HK-2 (cell line): ENCODE measurements at regions not wholly inside any gene's neighbourhood (a gene's known extent, or its start where the extent isn't known, plus 50 kb on each side); places are given as distances from the start of the nearest gene placed in this dataset.

Source experiments
- DNase-seq: peaks from one replicate; pipeline ENCODE4 v3.0.0-alpha.2; 2018; ENCODE audit not compliant: unreplicated experiment

- no peak for DNase-seq
Observed at GRCh38 chr3:18079739-18080138, 337.3 kb upstream of the TBC1D5 start.

DNA sequence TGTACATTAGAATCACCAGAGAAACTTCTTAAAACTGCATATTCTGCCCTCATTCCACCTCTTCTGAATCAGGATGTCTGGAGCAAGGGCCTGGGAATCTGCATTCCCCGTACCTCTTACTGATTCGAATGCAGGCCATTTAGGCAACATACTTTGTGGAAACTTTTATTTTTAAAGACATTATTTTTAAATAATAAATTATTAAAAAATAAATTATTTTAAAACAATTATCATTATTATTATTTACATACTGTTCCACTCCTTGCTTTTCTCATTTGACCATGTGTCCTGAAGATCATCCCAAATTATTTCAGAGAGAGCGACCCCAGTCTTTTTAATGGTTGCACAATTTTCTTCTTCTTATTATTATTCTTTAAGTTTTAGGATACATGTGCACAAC is 336.6 kb upstream of the TBC1D5 start:
- no peak for DNase-seq

GRCh38 chr3:18077128-18077840 is 334.9 kb upstream of the TBC1D5 start:
- no peak for DNase-seq

GRCh38 chr3:18076301-18076700 is 333.9 kb upstream of the TBC1D5 start:
- DNase-seq, result no peak

GRCh38 chr3:18075799-18076198 is 333.4 kb upstream of the TBC1D5 start:
- no peak for DNase-seq

DNA sequence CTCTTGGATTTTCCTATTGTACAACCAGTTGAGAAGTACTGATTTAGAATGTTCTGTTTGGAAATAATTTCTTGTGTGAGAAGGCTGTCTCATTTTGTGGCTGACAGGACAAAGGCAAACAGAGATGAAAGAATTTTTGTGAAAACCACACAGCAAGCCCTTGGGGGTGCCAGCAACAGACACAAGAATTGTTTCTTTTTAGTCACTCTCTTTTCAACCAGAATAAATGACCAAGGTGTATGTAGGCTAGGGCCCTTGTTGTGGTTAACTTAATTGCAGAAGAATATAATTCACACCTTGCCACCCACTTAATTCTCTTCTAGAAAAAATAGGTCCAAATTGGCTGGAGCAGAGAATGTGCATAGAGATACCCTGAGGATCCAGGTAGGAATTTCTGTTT is 329.4 kb upstream of the TBC1D5 start:
- DNase-seq, result no peak

GRCh38 chr3:18070944-18071343 is 328.5 kb upstream of the TBC1D5 start:
- no peak for DNase-seq

DNA sequence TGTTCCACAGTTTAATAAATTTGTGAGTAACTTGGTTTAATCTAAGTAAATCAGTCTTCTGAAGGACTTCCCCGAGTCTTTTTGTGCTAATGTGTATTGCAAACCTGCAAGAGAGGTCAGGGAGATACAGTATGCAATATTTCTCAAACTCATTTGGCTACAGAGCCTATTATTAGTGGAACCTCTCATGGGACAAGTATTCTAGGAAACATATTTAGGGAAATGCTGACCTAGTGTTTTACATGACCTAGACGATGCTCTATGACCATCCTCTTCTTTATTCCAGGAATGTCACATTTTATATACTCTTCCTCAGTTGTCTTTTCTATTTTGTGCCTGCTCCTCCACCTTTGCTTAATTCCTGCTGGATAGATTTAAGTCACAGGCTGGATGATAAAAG is 327.8 kb upstream of the TBC1D5 start:
- DNase-seq, result no peak

GRCh38 chr3:18069568-18069967 is 327.1 kb upstream of the TBC1D5 start:
- DNase-seq, result no peak

DNA sequence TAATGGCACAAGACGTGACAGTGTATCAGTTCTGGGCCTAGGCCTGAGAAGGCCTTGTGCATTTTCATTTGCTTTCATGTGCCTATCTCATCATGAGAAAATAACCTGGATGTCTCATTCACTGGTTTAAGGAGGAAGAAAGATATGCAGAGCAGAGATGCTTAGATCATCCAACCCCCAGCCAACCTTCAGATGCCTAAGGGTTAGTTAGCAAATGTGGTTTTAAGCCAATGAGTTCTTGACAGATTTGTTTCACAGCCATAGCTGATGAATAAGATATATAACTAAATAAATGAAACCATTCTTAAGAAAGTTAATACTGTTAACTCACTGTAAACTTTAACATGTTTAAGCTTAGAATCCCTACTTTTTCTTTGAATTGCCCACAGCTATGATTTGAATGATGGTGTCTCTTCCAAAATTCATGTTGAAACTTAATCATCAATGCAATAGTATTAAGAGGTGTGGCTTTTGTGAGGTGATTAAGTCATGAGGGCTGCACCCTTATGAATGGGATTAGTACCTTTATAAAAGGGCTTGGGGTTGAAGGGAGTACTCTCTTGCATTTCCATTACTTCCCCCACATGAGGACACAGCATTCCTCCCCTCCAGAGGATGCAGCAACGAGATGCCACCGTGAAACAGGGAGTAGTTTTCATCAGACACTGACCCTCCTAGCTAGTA is 324.6 kb upstream of the TBC1D5 start:
- DNase-seq, result no peak

DNA sequence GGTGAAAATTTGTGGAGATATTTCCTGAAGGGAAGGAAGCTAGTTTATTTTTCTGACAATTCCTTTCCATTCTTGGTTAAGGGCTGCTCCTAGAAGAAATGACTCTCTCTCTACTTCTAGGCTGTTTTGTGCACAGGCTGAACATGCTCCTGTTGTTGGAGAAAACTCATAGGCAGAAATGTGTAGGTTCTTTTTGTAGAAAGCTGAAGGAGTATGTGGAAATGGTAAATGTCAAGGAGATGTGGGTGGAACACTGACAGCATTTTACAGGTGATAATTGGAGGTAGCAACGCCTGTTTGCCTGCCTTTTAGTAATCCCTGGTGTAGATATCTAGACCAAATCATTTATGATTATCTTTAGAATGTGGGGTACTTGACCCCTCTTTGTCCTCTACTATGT is 322.2 kb upstream of the TBC1D5 start:
- no peak for DNase-seq

DNA sequence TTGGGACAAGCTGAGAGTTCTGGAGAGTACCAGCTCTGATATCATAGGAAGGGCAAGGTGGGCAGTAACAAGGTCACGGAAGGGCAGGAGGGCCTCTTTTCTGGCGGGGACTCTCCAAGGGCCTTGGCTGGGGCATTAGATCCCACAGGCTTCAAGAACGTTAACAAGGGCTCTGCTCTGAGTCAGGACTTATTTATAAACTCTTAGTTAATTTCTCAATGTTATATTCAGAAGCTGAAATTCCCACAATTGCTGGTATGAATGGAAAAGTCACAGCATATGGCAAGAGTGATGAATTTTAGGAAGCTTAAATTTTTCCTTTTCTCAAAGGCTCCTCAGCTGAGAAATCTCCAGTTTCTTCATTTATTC is 320.2 kb upstream of the TBC1D5 start:
- no peak for DNase-seq

GRCh38 chr3:18061737-18062656 is 319.6 kb upstream of the TBC1D5 start:
- peak; percentile 12 for DNase-seq

DNA sequence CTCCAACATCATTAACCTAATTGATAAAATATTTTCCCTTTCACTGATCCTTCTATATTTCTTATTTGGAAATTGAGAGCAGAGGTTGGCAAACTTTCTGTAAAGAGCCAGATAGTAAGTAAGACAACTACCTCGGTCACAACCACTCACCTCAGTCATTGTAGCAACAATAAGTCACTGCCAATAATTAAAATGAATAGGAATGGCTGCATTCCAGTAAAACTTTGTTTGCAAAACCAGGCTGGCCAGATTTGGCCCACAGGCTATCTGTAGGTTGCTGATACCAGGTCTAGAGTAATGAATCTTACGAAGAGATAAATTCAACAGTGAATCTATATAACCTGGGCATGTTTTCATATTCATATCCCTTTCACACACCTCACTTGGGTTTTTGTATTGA is 316.2 kb upstream of the TBC1D5 start:
- no peak for DNase-seq

DNA sequence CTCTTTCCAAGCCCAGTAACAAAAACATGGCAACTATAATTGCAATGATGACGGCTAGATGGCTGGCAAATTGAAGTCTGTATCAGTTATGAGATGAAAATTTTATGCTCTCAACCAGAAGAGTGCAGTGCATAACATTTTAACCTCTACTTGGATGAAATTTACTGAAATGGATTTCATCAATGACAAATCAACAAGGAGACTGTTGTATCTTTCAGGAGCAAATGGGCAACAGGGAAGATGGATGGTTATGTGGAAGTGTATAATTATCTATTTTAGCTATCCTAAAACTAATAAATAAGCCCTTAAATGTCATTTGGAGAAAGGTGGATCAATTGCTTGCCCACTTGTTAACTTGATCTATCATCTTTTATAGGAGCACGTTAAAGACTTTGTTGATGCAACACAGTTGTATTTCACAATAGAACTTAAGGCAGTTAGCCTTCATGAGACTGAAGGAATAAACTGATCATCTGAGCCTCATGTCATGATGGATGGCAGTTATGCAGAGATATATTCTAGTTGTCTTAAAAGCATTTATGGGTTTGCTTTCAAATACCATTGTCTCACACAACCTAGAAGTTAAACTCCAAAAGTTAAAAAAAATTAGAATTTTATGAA is 315.1 kb upstream of the TBC1D5 start:
- DNase-seq, result no peak

DNA sequence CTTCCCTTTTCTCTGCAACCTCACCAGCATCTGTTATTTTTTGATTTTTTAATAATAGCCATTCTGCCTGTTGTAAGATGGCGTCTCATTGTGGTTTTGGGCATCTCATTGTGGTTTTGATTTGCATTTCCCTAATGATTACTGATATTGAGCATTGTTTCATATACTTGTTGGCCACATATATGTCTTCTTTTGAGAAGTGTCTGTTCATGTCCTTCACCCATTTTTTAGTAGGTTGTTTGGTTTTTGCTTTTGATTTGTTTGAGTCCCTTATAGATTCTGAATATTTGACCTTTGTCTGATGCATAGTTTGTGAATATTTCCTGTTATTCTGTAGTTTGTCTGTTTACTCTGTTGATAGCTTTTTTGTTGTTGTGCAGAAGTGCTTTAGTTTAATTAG is 312.2 kb upstream of the TBC1D5 start:
- no peak for DNase-seq

DNA sequence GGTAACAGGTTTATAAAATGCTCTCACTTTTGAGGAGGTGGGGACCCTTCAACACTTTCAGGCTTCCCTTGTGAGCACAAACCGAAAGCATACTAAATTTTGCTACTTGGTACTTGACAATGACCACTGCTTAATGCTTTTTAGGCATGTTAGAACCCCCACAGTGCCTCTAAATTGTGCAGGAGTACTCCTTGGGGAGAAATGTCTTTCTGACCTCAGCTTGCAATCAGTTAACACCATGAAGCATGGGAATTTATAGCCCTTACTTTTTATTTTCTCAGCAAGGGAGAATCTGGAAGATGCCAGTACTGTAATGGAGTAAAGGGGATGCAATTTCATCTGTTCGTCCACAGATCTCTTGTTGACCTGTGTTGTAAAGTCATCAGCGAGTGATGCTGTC is 308.9 kb upstream of the TBC1D5 start:
- no peak for DNase-seq

GRCh38 chr3:18049096-18049495 is 306.7 kb upstream of the TBC1D5 start:
- DNase-seq, result no peak

DNA sequence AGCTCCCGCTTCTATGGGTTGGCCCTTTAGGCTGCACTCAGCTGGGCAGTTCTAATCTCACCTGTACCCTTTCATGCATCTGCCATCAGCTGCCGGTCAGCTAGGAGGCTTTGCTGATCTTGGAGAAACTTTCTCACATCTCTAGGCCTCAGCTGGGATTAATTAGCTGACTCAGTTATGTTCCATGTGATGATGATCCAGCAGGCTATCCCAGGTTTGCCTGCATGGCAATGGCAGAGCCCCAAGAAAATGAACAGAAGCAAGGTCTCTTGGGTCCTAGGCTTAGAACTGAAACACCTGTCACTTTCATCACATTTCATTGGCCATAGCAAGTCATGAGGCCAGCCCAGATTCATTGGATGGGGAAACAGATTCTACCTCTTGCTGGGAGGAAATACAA is 304.6 kb upstream of the TBC1D5 start:
- no peak for DNase-seq

GRCh38 chr3:18046131-18046915 is 303.9 kb upstream of the TBC1D5 start:
- no peak for DNase-seq
